ENCODE measurements at regions not wholly inside any gene's neighbourhood (a gene's known extent, or its start where the extent isn't known, plus 50 kb on each side); places are given as distances from the start of the nearest gene placed in this dataset.

- peaks cover 6% of the 10 kb centered on the region for H3K27me3 Mint-ChIP-seq (ENCODE audit: unreplicated experiment)
- peaks cover 11% of the 10 kb centered on the region for H3K36me3 Mint-ChIP-seq (ENCODE audit: low read depth, unreplicated experiment)
- peaks cover 59% of the 10 kb centered on the region for H3K9me3 Mint-ChIP-seq (ENCODE audit: unreplicated experiment)
- no peaks in the 10 kb centered on the region for H3K4me1 Mint-ChIP-seq (ENCODE audit: unreplicated experiment)
- no peak for DNase-seq (ENCODE audit: low spot score)
- no peak overlapping the region for H3K4me3 Mint-ChIP-seq (ENCODE audit: unreplicated experiment)
- H3K27ac Mint-ChIP-seq (ENCODE audit: unreplicated experiment): no peak overlapping the region
- TF ChIP-seq, protein P1, sequence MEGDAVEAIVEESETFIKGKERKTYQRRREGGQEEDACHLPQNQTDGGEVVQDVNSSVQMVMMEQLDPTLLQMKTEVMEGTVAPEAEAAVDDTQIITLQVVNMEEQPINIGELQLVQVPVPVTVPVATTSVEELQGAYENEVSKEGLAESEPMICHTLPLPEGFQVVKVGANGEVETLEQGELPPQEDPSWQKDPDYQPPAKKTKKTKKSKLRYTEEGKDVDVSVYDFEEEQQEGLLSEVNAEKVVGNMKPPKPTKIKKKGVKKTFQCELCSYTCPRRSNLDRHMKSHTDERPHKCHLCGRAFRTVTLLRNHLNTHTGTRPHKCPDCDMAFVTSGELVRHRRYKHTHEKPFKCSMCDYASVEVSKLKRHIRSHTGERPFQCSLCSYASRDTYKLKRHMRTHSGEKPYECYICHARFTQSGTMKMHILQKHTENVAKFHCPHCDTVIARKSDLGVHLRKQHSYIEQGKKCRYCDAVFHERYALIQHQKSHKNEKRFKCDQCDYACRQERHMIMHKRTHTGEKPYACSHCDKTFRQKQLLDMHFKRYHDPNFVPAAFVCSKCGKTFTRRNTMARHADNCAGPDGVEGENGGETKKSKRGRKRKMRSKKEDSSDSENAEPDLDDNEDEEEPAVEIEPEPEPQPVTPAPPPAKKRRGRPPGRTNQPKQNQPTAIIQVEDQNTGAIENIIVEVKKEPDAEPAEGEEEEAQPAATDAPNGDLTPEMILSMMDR (IDR thresholded peaks at IDR 0.05; ENCODE audit: unreplicated experiment): no peak
Measured at GRCh38 chr7:67786021-67786420, 789.4 kb downstream of the TYW1 start.

DNA sequence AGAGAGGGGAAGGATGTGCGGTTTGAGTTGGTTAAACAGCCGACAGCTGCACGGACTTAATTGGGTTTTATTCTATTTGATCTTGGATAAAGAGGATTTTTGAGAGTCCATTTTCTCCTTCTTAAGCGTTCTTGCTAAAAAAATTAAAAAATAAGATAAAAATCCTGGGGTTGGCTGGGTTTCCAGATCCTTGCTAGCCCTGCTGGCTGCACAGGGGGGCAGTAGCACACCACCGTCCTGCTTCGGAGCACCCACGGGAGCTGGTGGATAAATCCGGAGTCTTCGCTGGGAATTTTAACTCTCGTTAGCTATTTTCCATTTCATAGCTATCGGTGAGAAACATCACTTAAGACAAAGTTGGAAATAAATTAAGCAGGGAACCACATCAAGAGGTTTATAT, 792.0 kb downstream of the TYW1 start:
- Mint-ChIP-seq H3K4me3 (ENCODE audit: unreplicated experiment) (no peak overlapping the region), H3K27me3 (ENCODE audit: unreplicated experiment) (peaks cover 9% of the 10 kb centered on the region), H3K36me3 (ENCODE audit: low read depth, unreplicated experiment) (peaks cover 7% of the 10 kb centered on the region), H3K9me3 (ENCODE audit: unreplicated experiment) (peaks cover 63% of the 10 kb centered on the region), H3K4me1 (ENCODE audit: unreplicated experiment) (no peaks in the 10 kb centered on the region), H3K27ac (ENCODE audit: unreplicated experiment) (no peak overlapping the region)
- TF ChIP-seq, protein P1 (IDR thresholded peaks at IDR 0.05; ENCODE audit: unreplicated experiment): no peak
- no peak for DNase-seq (ENCODE audit: low spot score)

DNA sequence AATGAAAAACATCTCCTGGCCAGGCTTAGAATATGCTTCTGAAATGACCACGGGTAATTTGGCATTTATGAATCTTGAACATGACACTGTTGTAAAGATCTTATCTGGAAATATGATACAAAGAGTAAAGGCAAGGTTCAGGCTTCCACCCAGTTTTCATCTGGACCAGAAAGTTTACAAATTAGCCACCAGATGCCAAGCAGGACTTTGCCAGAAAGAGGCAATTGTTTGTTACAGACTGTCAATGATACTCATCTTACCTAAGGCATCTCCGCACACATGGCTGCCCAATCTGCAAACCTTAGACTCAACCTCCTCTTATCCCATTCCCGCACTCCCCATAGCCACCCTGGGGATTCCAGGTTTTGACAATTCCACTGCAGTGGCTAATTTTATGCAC, 795.3 kb downstream of the TYW1 start:
- H3K36me3 Mint-ChIP-seq (ENCODE audit: low read depth, unreplicated experiment): peaks cover 14% of the 10 kb centered on the region
- no peaks in the 10 kb centered on the region for H3K4me1 Mint-ChIP-seq (ENCODE audit: unreplicated experiment)
- peaks cover 6% of the 10 kb centered on the region for H3K27me3 Mint-ChIP-seq (ENCODE audit: unreplicated experiment)
- H3K27ac Mint-ChIP-seq (ENCODE audit: unreplicated experiment): no peak overlapping the region
- no peak overlapping the region for H3K4me3 Mint-ChIP-seq (ENCODE audit: unreplicated experiment)
- TF ChIP-seq, protein P1 (IDR thresholded peaks at IDR 0.05; ENCODE audit: unreplicated experiment): no peak
- DNase-seq (ENCODE audit: low spot score): no peak
- peaks cover 47% of the 10 kb centered on the region for H3K9me3 Mint-ChIP-seq (ENCODE audit: unreplicated experiment)

DNA sequence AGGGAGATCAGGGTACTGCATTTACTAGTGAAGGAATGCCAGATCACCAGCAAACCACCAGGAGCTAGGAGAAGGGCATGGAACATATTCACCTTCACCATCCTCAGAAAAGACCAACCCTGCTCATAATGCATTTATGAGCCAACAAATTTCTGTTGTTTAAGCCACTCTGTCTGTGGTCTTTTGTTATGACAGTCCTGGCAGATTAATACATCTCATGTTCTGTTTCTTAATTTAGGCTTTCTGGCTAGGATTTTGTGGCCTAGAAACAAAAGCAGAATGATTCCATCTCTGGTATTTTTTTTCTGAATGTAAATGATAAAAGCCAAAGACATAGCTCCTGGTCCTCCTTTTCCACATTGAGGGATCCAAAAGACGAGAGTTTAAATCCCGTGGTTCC, 797.9 kb downstream of the TYW1 start:
- Mint-ChIP-seq H3K4me3 (ENCODE audit: unreplicated experiment) (no peak overlapping the region), H3K4me1 (ENCODE audit: unreplicated experiment) (no peaks in the 10 kb centered on the region), H3K27me3 (ENCODE audit: unreplicated experiment) (peaks cover 6% of the 10 kb centered on the region), H3K9me3 (ENCODE audit: unreplicated experiment) (peaks cover 44% of the 10 kb centered on the region), H3K27ac (ENCODE audit: unreplicated experiment) (no peak overlapping the region), H3K36me3 (ENCODE audit: low read depth, unreplicated experiment) (peaks cover 14% of the 10 kb centered on the region)
- TF ChIP-seq, protein P1 (IDR thresholded peaks at IDR 0.05; ENCODE audit: unreplicated experiment): no peak
- DNase-seq (ENCODE audit: low spot score): no peak

GRCh38 chr7:67803789-67804188, 807.2 kb downstream of the TYW1 start:
- no peak overlapping the region for H3K4me3 Mint-ChIP-seq (ENCODE audit: unreplicated experiment)

More at GRCh38 chr7:67803789-67804188, 807.2 kb downstream of the TYW1 start:
- H3K4me1 Mint-ChIP-seq (ENCODE audit: unreplicated experiment): no peaks in the 10 kb centered on the region
- peaks cover 43% of the 10 kb centered on the region for H3K9me3 Mint-ChIP-seq (ENCODE audit: unreplicated experiment)
- H3K27me3 Mint-ChIP-seq (ENCODE audit: unreplicated experiment): peaks cover 14% of the 10 kb centered on the region
- DNase-seq (ENCODE audit: low spot score): no peak
- TF ChIP-seq, protein P1 (IDR thresholded peaks at IDR 0.05; ENCODE audit: unreplicated experiment): no peak
- H3K36me3 Mint-ChIP-seq (ENCODE audit: low read depth, unreplicated experiment): peaks cover 21% of the 10 kb centered on the region
- no peak overlapping the region for H3K27ac Mint-ChIP-seq (ENCODE audit: unreplicated experiment)
